ENCODE measurements at regions not wholly inside any gene's neighbourhood (a gene's known extent, or its start where the extent isn't known, plus 50 kb on each side); places are given as distances from the start of the nearest gene placed in this dataset.

DNA sequence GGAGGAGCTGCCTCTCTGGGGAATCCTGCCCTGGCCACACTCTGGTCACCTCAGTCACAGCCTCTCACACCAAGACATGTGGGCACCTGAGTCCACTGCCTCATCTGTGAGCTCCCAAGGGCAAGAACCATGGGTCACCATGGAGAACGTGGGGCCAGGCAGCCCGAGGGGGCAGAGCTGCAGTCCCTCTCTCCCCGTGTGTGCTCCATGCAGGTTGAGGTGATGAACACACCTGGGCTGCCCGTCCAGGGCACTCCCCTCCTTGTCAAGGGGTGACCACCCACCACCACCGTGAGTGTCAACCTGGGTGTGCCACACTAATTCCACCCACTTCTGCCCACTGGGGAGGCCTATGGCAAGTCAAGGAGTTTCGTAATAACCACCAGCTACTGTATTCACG is 159.6 kb upstream of the RAB6C start:
- FAIRE-seq (no peak), DNase-seq (ENCODE audit: low spot score) (no peak), ATAC-seq (no peak)
- ChIA-PET POLR2A (no interaction called here), CTCF (ENCODE audit: low intra/inter-chr PET ratio, low total read pairs) (no interaction called here)
- in situ Hi-C loops (cut with HindIII; ENCODE audit: extremely low pct_ligation_motif_present, low pct_unique_long_range_greater_than_20kb): no loop called here
- intact Hi-C loops (cut with micrococcal nuclease; ENCODE audit: unreplicated experiment): no loop called here
- BruUV-seq (replicated peaks): no TSS peak
- 1% methylated on average over 7 of the region's 7 CpGs for WGBS (ENCODE audit: low lambda C conversion rate)
- H3K9me3 ChIP-seq (ENCODE audit: low read length): peaks cover 8% of the 10 kb centered on the region; the same call in 1 of the 2 replicates
- H3K9ac ChIP-seq (ENCODE audit: insufficient read depth, low read depth, low read length): no peak overlapping the region
- H3K4me1 ChIP-seq (ENCODE audit: insufficient read depth, low read length): no peaks in the 10 kb centered on the region
- H3K4me3 ChIP-seq (replicated peaks in 1 of 3; ENCODE audit: insufficient read depth in 1 of 3, low read depth in 2 of 3, low read length in 3 of 3): no peak overlapping the region
- H3K27me3 ChIP-seq (ENCODE audit: control insufficient read depth in 1 of 2, insufficient read depth in 2 of 2, low read length in 2 of 2): peaks cover 0 to 30% of the 10 kb centered on the region in 2 experiments; a peak in 3 of 5 replicates
- no peaks in the 10 kb centered on the region for H3K79me2 ChIP-seq (ENCODE audit: insufficient read depth, low read length)
- no peaks in the 10 kb centered on the region for H4K20me1 ChIP-seq (ENCODE audit: insufficient read depth, low read length)
- H3K4me2 ChIP-seq (ENCODE audit: low read depth, low read length): no peak overlapping the region
- no peak overlapping the region for H3K27ac ChIP-seq (ENCODE audit: extremely low read length, insufficient read depth, low read length)
- TF ChIP-seq ELF1 (CRISPR knock-in tag; IDR thresholded peaks at IDR 0.05): no peak
- TF ChIP-seq ZNF263 (CRISPR knock-in tag; IDR thresholded peaks at IDR 0.05): 0 out of 2 replicates have a peak, but pooled peaks have one; percentile 13
- TF ChIP-seq ZSCAN12 (CRISPR knock-in tag; IDR thresholded peaks at IDR 0.05): no peak
- no peak for TF ChIP-seq MAZ (IDR thresholded peaks at IDR 0.05; ENCODE audit: borderline replicate concordance, low read depth, low read length)
- no peak for TF ChIP-seq MAZ (CRISPR knock-in tag; IDR thresholded peaks at IDR 0.05; ENCODE audit: low read depth)
- TF ChIP-seq, protein P1, sequence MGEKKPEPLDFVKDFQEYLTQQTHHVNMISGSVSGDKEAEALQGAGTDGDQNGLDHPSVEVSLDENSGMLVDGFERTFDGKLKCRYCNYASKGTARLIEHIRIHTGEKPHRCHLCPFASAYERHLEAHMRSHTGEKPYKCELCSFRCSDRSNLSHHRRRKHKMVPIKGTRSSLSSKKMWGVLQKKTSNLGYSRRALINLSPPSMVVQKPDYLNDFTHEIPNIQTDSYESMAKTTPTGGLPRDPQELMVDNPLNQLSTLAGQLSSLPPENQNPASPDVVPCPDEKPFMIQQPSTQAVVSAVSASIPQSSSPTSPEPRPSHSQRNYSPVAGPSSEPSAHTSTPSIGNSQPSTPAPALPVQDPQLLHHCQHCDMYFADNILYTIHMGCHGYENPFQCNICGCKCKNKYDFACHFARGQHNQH (CRISPR knock-in tag; IDR thresholded peaks at IDR 0.05): no peak
- H2AFZ ChIP-seq (ENCODE audit: low read length): no peak overlapping the region
- H3K36me3 ChIP-seq (replicated peaks in 1 of 2; ENCODE audit: control insufficient read depth in 1 of 2, insufficient read depth in 2 of 2, low read length in 2 of 2): no peaks in the 10 kb centered on the region

DNA sequence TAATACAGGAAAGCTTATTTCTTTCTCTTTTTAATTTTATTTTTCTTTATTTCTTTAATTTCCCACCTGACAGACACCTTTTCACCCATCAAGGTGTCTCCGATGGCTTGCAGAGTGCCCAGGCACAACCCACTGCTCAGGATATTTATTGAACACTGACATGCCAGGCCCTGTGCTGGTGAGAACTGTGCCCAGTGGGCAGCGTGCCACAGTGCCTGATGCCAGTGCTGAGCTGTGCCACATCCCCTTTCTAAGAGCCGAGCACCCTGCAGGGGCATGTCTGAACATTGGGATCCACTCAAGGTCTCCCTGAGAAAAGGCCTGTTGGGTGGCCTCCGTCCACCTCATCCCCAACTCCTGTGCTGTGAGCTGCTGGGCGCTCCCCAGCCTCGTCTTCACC is 158.6 kb upstream of the RAB6C start:
- H3K4me3 ChIP-seq (replicated peaks in 1 of 3; ENCODE audit: insufficient read depth in 1 of 3, low read depth in 2 of 3, low read length in 3 of 3): no peak overlapping the region
- H2AFZ ChIP-seq (ENCODE audit: low read length): no peak overlapping the region
- intact Hi-C loops (cut with micrococcal nuclease; ENCODE audit: unreplicated experiment) (no loop called here), in situ Hi-C loops (cut with HindIII; ENCODE audit: extremely low pct_ligation_motif_present, low pct_unique_long_range_greater_than_20kb) (no loop called here)
- ChIA-PET POLR2A (no interaction called here), CTCF (ENCODE audit: low intra/inter-chr PET ratio, low total read pairs) (no interaction called here)
- no peaks in the 10 kb centered on the region for H3K4me1 ChIP-seq (ENCODE audit: insufficient read depth, low read length)
- FAIRE-seq (no peak), DNase-seq (ENCODE audit: low spot score) (no peak), ATAC-seq (no peak)
- H3K4me2 ChIP-seq (ENCODE audit: low read depth, low read length): no peak overlapping the region
- no peaks in the 10 kb centered on the region for H3K36me3 ChIP-seq (replicated peaks in 1 of 2; ENCODE audit: control insufficient read depth in 1 of 2, insufficient read depth in 2 of 2, low read length in 2 of 2)
- H4K20me1 ChIP-seq (ENCODE audit: insufficient read depth, low read length): no peaks in the 10 kb centered on the region
- H3K79me2 ChIP-seq (ENCODE audit: insufficient read depth, low read length): no peaks in the 10 kb centered on the region
- peaks cover 0 to 39% of the 10 kb centered on the region in 2 experiments; a peak in 3 of 5 replicates for H3K27me3 ChIP-seq (ENCODE audit: control insufficient read depth in 1 of 2, insufficient read depth in 2 of 2, low read length in 2 of 2)
- H3K27ac ChIP-seq (ENCODE audit: extremely low read length, insufficient read depth, low read length): no peak overlapping the region
- 15% methylated on average over 6 of the region's 6 CpGs for WGBS (ENCODE audit: low lambda C conversion rate)
- BruUV-seq (replicated peaks): no TSS peak
- H3K9ac ChIP-seq (ENCODE audit: insufficient read depth, low read depth, low read length): no peak overlapping the region
- H3K9me3 ChIP-seq (ENCODE audit: low read length): peaks cover under 1% of the 10 kb centered on the region; the same call in 1 of the 2 replicates
- TF ChIP-seq RAD51 (IDR thresholded peaks at IDR 0.05; ENCODE audit: borderline replicate concordance): no peak
- TF ChIP-seq DNMT3B (CRISPR knock-in tag; conservative IDR thresholded peaks at IDR 0.05): no peak
- TF ChIP-seq, protein P2, sequence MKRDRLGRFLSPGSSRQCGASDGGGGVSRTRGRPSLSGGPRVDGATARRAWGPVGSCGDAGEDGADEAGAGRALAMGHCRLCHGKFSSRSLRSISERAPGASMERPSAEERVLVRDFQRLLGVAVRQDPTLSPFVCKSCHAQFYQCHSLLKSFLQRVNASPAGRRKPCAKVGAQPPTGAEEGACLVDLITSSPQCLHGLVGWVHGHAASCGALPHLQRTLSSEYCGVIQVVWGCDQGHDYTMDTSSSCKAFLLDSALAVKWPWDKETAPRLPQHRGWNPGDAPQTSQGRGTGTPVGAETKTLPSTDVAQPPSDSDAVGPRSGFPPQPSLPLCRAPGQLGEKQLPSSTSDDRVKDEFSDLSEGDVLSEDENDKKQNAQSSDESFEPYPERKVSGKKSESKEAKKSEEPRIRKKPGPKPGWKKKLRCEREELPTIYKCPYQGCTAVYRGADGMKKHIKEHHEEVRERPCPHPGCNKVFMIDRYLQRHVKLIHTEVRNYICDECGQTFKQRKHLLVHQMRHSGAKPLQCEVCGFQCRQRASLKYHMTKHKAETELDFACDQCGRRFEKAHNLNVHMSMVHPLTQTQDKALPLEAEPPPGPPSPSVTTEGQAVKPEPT (CRISPR knock-in tag; IDR thresholded peaks at IDR 0.05; ENCODE audit: low read depth): no peak
- no peak for TF ChIP-seq CCAR2 (optimal IDR thresholded peaks at IDR 0.05; ENCODE audit: low read depth, low read length)
- no peak for TF ChIP-seq ZBTB8A (CRISPR knock-in tag; IDR thresholded peaks at IDR 0.05; ENCODE audit: borderline replicate concordance, low read depth)
- no peak for TF ChIP-seq ZNF552 (CRISPR knock-in tag; IDR thresholded peaks at IDR 0.05; ENCODE audit: borderline replicate concordance)
- TF ChIP-seq FIP1L1 (IDR thresholded peaks at IDR 0.05; ENCODE audit: borderline replicate concordance, insufficient read depth, low read depth, low read length): no peak
- TF ChIP-seq, protein P3, sequence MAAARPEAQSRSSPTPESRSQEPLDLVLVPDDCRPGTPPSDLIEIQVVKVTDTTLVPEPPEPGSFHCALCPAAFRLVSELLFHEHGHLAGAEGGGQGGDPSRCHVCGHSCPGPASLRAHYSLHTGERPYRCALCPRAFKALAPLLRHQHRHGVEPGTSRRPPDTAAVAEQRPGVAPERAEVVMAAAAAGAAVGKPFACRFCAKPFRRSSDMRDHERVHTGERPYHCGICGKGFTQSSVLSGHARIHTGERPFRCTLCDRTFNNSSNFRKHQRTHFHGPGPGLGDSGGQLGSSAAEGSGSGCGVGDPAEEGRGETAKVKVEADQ (CRISPR knock-in tag; IDR thresholded peaks at IDR 0.05; ENCODE audit: borderline replicate concordance): no peak
